IPS-18c (cell line): ENCODE measurements at regions not wholly inside any gene's neighbourhood (a gene's known extent, or its start where the extent isn't known, plus 50 kb on each side); places are given as distances from the start of the nearest gene placed in this dataset.

Experiments
- H3K4me3 ChIP-seq: 2 replicates; pipeline ENCODE4 v1.7.0; 2013; ENCODE audit warnings: low read depth, mild to moderate bottlenecking, low read length, moderate library complexity; ENCODE audit not compliant: insufficient read depth
- H3K9me3 ChIP-seq: one replicate; pipeline ENCODE4 v1.6.1; 2013; ENCODE audit warnings: mild to moderate bottlenecking, low read length, moderate library complexity; ENCODE audit not compliant: control insufficient read depth, insufficient read depth

DNA sequence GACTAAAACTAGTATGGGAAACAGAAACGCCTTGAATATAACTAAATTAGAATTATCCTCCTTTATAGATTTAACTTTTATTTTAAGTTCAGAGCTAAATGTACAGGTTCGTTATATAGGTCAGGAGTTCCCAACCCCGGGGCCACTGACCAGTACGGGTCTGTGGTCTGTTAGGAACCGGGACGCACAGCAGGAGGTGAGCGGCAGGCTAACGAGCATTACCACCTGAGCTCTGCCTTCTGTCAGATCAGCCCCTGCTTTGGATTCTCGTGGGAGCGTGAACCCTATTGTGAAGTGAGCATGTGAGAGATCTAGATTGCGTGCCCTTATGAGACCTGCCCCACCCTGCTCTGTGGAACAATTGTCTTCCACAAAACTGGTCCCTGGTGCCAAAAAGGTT lies 51.0 kb downstream of the FAT4 start:
- no peak overlapping the region for H3K4me3 ChIP-seq
- H3K9me3 ChIP-seq = no peaks in the 10 kb centered on the region

DNA sequence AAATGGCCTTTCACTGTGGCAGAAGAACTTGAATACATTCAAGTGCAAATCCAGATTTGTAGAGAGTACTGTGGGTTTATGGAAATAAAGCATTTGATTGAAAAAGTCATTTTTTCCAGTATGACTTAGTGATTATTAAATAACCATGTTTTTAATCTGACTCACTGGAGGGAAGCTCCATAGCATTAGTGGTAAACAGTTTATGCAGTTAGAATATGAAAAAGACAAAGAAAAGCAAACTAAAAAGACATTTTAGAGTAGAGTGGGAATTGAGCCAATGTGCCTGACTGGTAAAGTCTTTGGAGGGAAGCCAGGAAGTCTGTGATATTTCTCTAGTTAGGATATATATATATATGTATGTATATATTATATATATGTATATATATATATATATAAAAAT lies 53.4 kb downstream of the FAT4 start:
- no peaks in the 10 kb centered on the region for H3K9me3 ChIP-seq
- no peak overlapping the region for H3K4me3 ChIP-seq

DNA sequence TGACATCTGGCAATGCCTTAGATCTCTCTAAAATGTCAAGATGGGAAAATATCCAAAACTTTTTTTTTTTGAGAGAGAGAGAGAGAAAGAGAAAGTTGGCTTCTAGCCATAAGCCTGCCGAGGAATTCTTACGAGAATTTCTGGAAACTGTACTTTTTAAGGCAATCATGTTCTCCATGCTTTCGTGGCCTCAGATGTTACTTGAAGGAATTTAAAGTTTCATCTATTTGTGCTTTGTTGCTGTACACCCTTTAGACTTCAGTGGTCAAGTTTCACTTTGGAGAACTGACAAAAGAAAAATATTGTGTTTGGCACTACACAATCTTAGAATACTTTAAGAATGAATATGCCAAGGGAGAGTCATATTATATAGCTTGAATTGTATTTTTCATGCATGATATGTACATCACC lies 53.9 kb downstream of the FAT4 start:
- H3K4me3 ChIP-seq = no peak overlapping the region

DNA sequence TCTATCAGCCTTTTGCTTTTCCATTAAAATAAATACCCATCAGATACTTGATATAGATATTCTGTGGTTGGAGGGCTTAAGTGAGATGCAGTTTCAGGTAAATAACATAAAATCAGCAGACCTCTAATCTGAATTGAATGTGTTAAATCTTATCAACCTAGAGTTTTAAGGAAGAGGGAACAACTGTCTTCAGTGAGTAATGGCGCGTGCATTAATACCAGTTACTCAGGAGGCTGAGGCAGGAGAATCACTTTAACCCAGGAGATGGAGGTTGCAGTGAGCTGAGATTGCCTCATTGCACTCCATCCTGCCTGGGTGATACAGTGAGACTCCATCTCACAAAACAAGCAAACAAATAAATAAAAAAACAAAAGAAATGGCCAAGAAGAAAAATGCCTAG lies 54.3 kb downstream of the FAT4 start:
- H3K9me3 ChIP-seq = no peaks in the 10 kb centered on the region
- no peak overlapping the region for H3K4me3 ChIP-seq

More for the DNA sequence above, 53.9 kb downstream of the FAT4 start:
- H3K9me3 ChIP-seq = no peaks in the 10 kb centered on the region

DNA sequence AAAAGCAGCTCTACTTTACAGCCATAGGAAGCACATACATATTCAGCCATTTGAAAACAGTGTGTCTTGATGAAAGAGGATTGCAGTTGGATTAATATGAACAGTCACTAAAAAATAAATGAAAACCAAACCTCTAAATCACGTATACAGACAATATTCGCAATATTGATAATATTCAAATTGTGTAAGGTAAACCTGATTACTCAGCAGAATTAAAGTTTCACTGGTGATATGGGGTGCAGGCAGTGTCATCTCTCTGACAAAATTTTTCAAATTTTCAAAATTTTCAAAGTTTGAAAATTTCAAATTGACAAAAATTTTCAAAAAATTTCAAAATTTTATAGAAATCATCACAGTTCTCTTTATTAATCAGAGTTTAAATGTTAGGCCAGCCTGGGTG lies 55.7 kb downstream of the FAT4 start:
- Histone ChIP-seq H3K9me3 (no peaks in the 10 kb centered on the region), H3K4me3 (no peak overlapping the region)

DNA sequence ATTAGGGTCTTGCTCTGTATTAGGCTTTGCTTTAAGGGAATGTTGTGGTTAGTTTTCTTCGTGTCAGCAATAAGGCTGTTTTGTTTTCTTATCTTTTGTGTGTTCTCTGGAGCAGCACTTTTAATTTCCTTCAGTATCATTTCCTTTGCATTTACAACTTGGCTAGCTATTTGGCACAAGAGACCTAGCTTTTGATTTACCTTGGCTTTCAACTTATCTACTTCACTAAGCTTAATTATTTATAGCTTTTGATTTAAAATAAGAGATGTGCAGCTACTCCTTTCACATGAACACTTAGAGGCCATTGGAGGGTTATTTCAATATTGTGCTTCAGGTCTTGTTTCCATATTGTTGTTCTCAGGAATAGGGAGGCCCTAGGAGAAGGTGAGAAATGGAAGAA lies 68.2 kb downstream of the FAT4 start:
- no peaks in the 10 kb centered on the region for H3K9me3 ChIP-seq
- no peak overlapping the region for H3K4me3 ChIP-seq

DNA sequence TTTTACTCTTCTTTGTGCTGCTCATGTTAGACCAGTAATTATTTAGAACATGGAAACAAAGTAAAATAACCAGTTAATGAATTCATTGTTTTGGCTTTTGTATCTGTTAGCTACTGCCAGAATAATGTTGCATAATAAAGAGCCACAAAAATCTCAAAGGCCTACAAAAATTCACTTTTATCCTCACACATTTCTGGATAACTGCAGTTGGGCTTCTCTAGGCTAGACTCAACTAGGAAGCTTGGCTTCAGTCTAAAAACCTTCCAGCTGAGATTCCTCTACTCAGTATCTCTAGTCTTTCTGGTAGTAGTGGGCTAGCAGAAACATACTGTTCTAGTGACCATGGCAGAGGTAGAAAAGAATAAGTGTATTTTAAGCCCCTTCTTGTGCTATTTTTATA lies 73.0 kb downstream of the FAT4 start:
- Histone ChIP-seq H3K4me3 (no peak overlapping the region), H3K9me3 (no peaks in the 10 kb centered on the region)

DNA sequence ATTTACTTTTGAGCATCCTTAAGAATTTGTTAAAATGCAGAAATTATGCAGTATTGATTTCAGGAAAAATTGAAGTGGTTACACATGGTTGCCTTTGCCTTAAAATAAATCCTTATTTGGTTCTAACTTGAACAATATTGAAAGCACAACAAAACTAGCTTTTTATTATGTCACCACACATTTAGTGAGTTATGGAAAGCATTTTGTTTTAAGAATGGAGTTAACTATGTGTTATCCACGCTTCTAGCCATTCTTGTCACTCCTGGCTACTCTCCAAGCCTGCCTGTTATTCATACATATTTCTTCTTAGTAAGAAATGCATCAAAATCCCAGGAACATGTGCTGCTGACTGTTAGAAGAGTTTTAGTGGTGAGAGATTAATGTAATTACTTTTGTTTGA lies 73.9 kb downstream of the FAT4 start:
- H3K4me3 ChIP-seq = no peak overlapping the region
- no peaks in the 10 kb centered on the region for H3K9me3 ChIP-seq

DNA sequence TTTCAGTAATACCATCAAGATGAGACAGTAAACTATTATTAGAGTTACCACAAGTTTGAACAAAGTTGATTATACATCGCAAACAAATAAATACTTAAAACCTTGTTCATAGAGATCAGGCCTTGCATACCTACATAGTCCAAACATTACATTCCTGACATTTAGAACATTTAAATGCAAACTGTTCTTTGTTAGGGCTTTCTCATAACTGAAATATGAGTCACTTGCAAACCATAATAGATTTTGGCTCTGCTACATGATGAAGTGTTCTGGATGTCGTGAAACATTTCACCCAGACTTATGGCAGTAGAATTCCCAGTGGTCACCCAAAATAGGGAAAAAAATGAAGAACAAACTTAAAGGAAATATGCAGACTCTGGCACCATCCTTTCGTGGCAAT lies 75.0 kb downstream of the FAT4 start:
- no peak overlapping the region for H3K4me3 ChIP-seq
- no peaks in the 10 kb centered on the region for H3K9me3 ChIP-seq

DNA sequence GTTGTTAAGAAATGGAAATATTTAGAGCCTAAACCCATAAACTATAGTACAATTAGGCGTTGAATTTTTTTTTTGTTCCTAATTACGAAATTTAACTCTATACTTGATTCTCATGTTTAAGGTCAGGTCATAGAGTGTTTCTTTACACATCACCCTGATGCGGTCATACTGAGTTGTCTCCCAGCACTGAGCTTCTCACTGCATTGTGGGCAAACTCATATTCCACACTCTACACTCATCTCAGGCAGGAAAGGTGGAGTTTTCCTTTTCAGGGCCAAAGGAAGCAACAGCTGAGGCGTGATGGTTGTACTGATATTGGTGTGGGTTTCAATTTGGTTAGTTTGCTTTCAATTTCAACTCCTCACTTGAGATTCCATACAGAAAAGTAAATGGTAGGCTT lies 75.4 kb downstream of the FAT4 start:
- no peak overlapping the region for H3K4me3 ChIP-seq

DNA sequence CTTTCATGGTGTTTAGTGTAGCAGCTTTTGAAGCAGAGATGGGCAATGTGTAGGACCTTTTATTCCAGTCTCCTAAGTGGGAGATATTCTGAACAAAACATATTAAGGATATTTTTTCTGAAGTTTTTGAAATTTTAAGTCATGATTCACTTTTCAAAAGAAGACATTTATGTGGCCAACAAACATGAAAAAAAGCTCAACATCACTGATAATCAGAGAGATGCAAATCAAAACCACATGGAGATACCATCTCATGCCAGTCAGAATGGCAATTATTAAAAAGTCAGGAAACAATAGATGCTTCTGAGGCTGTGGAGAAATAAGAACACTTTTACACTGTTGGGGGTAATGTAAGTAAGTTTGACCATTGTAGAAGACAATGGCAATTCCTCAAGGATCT lies 76.0 kb downstream of the FAT4 start:
- Histone ChIP-seq H3K4me3 (no peak overlapping the region), H3K9me3 (no peaks in the 10 kb centered on the region)

More for the DNA sequence above, 75.4 kb downstream of the FAT4 start:
- H3K9me3 ChIP-seq = no peaks in the 10 kb centered on the region

DNA sequence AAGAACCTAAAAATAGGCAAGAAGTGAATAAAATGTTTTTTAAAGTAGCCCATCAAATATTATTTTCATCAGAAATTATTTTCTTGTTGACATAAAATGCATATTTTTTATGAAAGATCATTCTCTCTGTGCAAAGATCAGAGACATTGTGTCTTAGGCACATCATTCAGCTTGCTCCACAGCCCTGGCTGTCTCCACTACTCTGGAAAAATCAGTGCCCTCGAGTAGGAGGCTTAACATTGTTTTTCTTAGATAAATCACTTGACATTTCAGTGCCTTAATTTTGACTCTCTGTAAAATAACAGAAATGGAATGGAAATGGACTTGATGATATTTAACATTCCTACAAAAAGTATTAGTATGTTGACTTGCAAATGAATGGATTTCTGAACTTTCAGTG lies 77.9 kb downstream of the FAT4 start:
- no peaks in the 10 kb centered on the region for H3K9me3 ChIP-seq

DNA sequence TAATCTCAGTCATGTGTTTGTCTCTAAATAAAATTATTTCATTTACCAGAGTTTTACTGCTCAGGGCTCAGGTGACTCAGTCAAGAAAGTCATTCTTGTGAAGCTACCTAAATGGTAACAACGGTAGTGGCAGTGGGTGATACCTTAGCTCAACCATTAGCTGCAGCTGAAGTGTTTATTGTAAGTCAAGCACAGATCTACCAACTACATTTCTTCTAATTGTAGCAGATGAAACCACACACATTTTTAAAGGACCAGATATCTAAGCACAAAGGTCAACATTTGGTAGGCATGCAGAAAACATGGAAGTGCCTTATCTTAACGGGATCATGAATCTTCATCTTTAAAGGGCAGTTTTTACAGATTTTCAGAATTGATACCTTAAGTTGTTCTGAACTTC lies 79.1 kb downstream of the FAT4 start:
- H3K9me3 ChIP-seq = no peaks in the 10 kb centered on the region
- H3K4me3 ChIP-seq = no peak overlapping the region

More for the DNA sequence above, 77.9 kb downstream of the FAT4 start:
- no peak overlapping the region for H3K4me3 ChIP-seq

DNA sequence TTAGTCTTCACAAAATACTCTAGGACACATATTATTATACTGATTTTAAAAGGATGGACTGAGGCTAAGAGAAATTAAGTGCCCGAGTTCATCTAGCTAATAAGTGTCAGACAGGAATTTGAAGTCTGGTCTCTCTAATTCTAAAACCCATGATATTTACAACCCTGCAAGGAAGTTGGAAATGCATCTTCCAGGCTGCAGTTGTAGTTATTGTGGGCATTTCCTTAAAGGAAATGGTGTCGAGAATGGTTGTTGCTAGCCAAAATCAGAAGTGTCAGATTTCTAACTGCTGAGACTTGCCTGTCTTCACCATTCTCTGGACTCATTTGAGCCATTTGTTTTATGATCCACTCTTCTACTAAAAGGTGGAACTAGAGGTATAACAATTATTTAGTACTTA lies 82.5 kb downstream of the FAT4 start:
- no peaks in the 10 kb centered on the region for H3K9me3 ChIP-seq

DNA sequence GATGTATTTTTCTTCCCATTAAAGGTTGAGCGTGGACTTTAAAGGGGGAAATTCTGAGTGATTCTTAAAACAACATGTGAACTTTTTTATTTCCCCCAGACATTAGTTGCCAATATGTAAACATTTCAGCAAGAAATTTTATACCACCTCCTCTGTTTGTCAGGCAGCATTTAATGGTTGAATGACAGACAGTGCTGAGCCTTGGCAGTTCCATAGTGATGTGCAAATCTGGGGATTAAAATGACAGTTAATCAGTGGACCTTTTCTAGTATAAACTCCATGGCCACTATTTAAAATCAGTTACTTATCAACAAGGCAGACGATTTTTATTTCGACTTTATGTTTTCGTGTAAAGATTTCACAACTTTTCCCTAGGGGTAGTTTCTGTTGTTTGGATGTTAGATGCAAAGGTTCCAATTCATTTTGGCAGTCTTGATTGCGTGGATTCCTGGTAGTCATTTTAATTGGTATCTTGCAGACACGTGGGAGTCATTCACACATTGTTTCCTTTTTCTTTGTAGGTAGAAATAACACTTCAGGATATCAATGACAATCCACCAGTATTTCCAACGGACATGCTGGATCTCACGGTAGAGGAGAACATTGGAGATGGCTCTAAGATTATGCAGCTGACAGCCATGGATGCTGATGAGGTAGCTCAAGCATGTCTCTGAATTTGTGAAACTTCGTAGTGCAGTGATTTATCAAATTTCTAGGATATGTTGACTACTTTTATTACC lies 83.7 kb downstream of the FAT4 start:
- Histone ChIP-seq H3K9me3 (no peaks in the 10 kb centered on the region), H3K4me3 (no peak overlapping the region)

More for the DNA sequence above, 82.5 kb downstream of the FAT4 start:
- no peak overlapping the region for H3K4me3 ChIP-seq

DNA sequence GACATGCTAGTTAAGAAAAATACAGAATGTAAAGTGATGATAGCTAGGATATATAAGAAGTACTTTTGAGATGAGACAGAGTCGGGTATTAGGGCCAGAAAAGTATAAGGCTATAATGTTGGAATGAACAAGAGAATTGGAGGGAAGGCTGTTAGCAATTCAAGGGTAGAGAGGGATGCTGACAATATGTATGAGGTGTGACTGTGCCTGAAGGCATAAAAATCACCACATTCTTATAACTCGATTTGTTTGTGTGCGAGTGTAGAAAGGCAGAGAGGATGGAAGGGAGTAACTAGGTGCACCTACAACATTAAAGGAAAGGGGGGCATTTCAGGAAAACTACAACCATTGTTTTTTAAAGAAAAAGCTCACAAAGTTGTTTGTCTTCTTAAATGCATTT lies 86.0 kb downstream of the FAT4 start:
- H3K9me3 ChIP-seq = no peaks in the 10 kb centered on the region
- no peak overlapping the region for H3K4me3 ChIP-seq

DNA sequence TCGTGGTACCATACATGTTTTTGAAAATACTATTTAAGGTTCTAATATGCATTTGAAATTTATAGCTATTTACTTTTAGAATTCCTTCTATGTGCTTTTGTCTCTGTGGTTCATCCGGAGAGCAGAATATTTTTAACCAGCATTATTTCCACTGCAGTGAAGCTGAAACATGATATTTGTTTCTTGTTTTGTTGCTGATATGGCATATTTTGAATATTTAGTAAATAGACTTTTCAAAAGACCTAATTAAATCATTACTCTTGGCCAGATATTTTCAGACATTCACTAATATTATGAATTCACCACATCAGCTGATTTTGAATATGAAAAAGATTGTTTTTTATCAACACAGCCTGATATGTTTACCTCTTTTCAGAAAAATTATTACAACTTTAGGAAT lies 87.0 kb downstream of the FAT4 start:
- no peak overlapping the region for H3K4me3 ChIP-seq
- no peaks in the 10 kb centered on the region for H3K9me3 ChIP-seq

DNA sequence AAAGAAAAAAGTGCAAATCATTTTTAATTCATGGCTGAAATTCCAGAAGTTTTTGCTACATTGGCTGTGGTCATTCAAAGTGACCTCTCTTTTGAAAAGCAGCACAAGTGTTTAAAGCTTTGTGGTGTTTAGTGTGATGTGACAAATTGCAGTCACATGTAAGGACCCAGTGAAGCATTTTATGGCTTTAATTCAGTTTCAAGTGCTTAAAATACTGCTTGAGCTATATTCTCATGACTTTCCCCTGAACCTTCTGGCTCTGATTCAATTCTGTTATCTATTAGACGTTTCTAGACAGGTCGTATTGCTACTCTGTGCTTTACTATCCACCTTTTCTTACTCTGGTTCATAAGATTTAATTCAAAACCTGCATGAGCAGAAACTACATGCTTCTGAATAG lies 105.8 kb downstream of the FAT4 start:
- H3K9me3 ChIP-seq = peaks cover 2% of the 10 kb centered on the region
- no peak overlapping the region for H3K4me3 ChIP-seq

DNA sequence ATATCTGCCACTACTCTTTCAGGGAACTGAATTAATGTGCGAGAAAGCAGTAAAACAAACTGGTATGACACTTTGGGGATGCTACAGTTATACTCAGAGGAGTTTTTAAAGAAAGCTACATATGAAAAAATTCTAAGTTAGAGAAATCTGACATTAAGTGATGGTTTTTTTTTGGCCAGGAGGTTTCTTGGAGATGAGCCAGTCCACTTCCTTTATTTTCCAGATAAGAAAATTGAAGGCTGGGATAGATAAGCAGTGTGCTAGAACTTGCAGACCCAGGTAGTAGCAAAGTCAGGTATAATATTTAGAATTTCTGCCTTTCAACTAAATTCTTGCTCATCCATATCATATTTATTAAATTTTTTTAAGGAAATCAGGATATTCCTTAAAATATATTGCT lies 106.8 kb downstream of the FAT4 start:
- peaks cover 2% of the 10 kb centered on the region for H3K9me3 ChIP-seq
- H3K4me3 ChIP-seq = no peak overlapping the region
